ENCODE measurements at regions not wholly inside any gene's neighbourhood (a gene's known extent, or its start where the extent isn't known, plus 50 kb on each side); places are given as distances from the start of the nearest gene placed in this dataset.

DNA sequence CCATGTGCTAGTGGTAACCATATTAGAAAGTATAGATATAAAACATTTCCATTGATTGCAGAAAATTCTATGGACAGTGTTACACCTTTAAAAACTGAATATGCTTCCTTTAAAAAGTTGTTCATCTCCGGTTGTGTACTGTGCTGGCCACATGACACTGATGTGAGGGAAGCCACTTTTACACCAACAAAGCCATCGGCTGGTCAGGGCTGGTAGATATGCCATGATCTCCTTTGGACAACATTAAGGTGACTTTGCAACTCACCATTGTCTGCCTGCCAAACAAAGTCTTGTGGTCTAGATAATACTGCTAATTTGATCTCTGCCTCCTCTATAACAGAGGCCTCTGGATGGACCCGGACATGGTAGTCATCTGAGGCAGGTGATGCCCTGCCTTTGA, 156.0 kb upstream of the RARB start:
- no peak for DNase-seq (ENCODE audit: low read depth)
- TF ChIP-seq, protein P1, sequence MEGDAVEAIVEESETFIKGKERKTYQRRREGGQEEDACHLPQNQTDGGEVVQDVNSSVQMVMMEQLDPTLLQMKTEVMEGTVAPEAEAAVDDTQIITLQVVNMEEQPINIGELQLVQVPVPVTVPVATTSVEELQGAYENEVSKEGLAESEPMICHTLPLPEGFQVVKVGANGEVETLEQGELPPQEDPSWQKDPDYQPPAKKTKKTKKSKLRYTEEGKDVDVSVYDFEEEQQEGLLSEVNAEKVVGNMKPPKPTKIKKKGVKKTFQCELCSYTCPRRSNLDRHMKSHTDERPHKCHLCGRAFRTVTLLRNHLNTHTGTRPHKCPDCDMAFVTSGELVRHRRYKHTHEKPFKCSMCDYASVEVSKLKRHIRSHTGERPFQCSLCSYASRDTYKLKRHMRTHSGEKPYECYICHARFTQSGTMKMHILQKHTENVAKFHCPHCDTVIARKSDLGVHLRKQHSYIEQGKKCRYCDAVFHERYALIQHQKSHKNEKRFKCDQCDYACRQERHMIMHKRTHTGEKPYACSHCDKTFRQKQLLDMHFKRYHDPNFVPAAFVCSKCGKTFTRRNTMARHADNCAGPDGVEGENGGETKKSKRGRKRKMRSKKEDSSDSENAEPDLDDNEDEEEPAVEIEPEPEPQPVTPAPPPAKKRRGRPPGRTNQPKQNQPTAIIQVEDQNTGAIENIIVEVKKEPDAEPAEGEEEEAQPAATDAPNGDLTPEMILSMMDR (IDR thresholded peaks at IDR 0.05; ENCODE audit: low read depth, low read length): no peak
- TF ChIP-seq, protein P2, sequence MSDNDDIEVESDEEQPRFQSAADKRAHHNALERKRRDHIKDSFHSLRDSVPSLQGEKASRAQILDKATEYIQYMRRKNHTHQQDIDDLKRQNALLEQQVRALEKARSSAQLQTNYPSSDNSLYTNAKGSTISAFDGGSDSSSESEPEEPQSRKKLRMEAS (IDR thresholded peaks at IDR 0.05; ENCODE audit: low read depth, low read length): no peak
- TF ChIP-seq MYC (IDR thresholded peaks at IDR 0.05; ENCODE audit: low read depth, low read length): no peak
- no peak for TF ChIP-seq POLR2A (IDR thresholded peaks at IDR 0.05; ENCODE audit: extremely low read depth, insufficient read length)
- H3K4me3 ChIP-seq (ENCODE audit: low read depth, low read length): no peak overlapping the region

DNA sequence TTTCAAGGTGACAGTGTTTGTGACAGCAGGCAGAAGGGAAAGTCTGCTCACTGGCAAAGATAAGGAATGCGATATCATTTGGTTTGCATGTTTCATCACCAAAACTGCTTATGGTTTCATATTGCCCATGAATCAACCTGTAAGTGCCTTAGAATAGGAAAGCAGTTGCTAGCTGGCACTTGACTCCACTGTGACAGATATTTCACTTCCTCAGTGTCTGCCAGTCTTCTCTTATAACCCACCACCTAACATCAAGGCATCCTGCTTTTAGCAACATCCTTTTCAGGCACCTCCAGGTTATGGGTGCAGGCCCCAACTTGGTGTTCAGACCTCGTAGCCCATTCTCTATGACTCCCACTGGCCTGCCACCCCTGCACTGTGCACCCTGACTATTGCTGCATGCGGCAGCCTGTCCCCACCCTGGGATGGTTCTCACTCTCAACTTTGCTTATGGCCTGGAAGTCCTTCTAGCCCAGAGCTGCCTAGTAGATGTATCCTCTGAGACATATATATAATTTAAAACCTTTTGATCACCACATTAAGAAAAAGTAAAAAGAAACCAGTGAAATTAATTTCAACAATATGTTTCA, 154.4 kb upstream of the RARB start:
- no peak for DNase-seq (ENCODE audit: low read depth)
- TF ChIP-seq POLR2A (IDR thresholded peaks at IDR 0.05; ENCODE audit: extremely low read depth, insufficient read length) (no peak), MYC (IDR thresholded peaks at IDR 0.05; ENCODE audit: low read depth, low read length) (no peak)
- TF ChIP-seq, protein P1 (IDR thresholded peaks at IDR 0.05; ENCODE audit: low read depth, low read length): no peak
- TF ChIP-seq, protein P2 (IDR thresholded peaks at IDR 0.05; ENCODE audit: low read depth, low read length): no peak
- no peak overlapping the region for H3K4me3 ChIP-seq (ENCODE audit: low read depth, low read length)

DNA sequence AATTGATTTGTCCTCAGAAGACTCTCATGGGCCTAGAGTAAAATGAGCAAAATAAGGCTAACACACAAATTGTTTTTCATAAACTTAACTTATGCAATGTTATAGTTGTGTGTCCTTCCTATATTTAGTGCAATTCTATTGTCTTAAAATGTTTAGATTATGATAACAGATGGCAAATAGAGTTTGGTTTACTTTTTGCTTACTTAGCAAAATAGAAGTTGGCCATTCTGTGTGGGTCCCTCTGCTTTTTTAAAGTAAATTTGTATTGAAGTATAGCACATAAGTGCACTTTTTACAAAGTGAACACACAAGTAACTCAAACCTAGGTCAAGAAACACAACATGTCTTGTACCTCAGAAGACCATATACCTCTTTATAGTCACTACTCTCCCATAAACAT, 150.6 kb upstream of the RARB start:
- H3K4me3 ChIP-seq (ENCODE audit: low read depth, low read length): no peak overlapping the region
- DNase-seq (ENCODE audit: low read depth): no peak
- TF ChIP-seq POLR2A (IDR thresholded peaks at IDR 0.05; ENCODE audit: extremely low read depth, insufficient read length) (no peak), MYC (IDR thresholded peaks at IDR 0.05; ENCODE audit: low read depth, low read length) (no peak)
- TF ChIP-seq, protein P1 (IDR thresholded peaks at IDR 0.05; ENCODE audit: low read depth, low read length): no peak
- TF ChIP-seq, protein P2 (IDR thresholded peaks at IDR 0.05; ENCODE audit: low read depth, low read length): no peak

DNA sequence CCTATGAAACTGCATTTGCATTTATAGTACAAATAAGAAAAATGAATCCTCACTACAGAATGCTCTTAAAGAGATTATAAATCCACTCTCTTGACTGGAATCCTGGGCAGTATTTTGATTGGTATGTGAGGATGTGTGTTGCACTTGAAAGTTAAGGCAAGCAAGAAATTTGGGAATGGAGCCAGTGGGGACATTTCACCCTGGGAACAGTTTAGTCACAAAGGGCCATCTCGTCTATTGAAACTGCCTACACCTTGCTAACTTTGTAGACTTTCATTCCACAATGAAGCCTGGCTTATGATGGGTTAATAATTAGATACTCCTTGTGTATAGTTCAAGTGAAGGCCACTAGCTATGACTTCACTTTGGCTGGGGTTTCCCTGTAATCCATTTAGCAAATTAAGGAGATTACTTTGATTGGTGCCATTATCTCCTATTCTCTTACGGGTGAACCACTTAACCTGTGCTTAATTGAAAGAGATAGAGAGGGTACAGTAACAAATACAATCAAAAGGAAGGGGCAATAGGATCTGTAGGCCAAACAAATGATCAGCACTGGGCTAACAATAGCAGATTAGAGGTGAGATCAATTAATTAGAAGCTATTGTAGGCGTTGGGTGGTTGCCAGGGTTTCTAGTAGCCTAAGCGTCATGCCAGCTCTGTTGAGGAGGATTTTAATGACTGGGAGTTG, 146.9 kb upstream of the RARB start:
- no peak overlapping the region for H3K4me3 ChIP-seq (ENCODE audit: low read depth, low read length)
- no peak for DNase-seq (ENCODE audit: low read depth)
- TF ChIP-seq, protein P1 (IDR thresholded peaks at IDR 0.05; ENCODE audit: low read depth, low read length): no peak
- TF ChIP-seq POLR2A (IDR thresholded peaks at IDR 0.05; ENCODE audit: extremely low read depth, insufficient read length): no peak
- no peak for TF ChIP-seq MYC (IDR thresholded peaks at IDR 0.05; ENCODE audit: low read depth, low read length)
- TF ChIP-seq, protein P2 (IDR thresholded peaks at IDR 0.05; ENCODE audit: low read depth, low read length): no peak

DNA sequence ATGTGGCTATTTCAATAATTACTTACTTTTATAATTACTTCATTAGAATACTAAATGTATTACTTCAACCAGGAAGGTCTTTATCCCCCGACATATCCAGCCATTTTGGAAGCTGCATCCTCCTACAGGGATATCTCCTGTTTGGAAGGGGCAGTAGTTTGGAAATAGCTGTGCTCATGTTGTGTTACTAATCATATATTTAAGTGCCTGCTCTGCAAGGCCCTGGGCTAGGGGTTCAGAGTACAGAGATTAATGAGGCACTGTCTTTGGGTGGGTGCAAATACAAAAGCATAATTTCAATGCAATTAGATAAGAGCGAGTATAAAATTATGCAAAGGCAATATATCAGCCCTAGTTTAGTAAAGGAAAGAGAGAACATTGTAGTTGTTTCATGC, 146.3 kb upstream of the RARB start:
- TF ChIP-seq, protein P2 (IDR thresholded peaks at IDR 0.05; ENCODE audit: low read depth, low read length): no peak
- TF ChIP-seq POLR2A (IDR thresholded peaks at IDR 0.05; ENCODE audit: extremely low read depth, insufficient read length) (no peak), MYC (IDR thresholded peaks at IDR 0.05; ENCODE audit: low read depth, low read length) (no peak)
- TF ChIP-seq, protein P1 (IDR thresholded peaks at IDR 0.05; ENCODE audit: low read depth, low read length): no peak
- no peak overlapping the region for H3K4me3 ChIP-seq (ENCODE audit: low read depth, low read length)
- no peak for DNase-seq (ENCODE audit: low read depth)

All from NB4 (cell line).